GM12878 (cell line): ENCODE measurements at regions not wholly inside any gene's neighbourhood (a gene's known extent, or its start where the extent isn't known, plus 50 kb on each side); places are given as distances from the start of the nearest gene placed in this dataset.

ENCODE experiments used
- ATAC-seq: fragments of 200-7000 bp; cut with Tn5 transposase; 3 replicates; pipeline ENCODE4 v1.9.1; 2020; ENCODE audit warnings: mild to moderate bottlenecking, moderate library complexity
- BruUV-seq: library from RNA; stranded (reverse); fragments of 400-500 nt; replicated peaks from 2 replicates; lab custom pipeline; 2021; lab: Mats Ljungman, UMichigan
- CTCF ChIA-PET: fragments of 300-600 bp; sonication (Branson Sonifier 250); formaldehyde crosslinking; extraction: SDS; loops from one replicate; lab custom pipeline; 2021; ENCODE audit warnings: inconsistent platforms; lab: Yijun Ruan, JAX
- POLR2A ChIA-PET: fragments of 350-600 bp; formaldehyde crosslinking; extraction: SDS; loops from one replicate; lab custom pipeline; 2021; ENCODE audit warnings: inconsistent platforms; lab: Charles Lee
- RAD21 ChIA-PET: fragments of 300-600 bp; sonication (Branson Sonifier 250); formaldehyde crosslinking; loops from one replicate; lab custom pipeline; 2023; ENCODE audit warnings: antibody characterized with exemption; ENCODE audit not compliant: unreplicated experiment; lab: Charles Lee
- SMC1A ChIA-PET: fragments of 300-600 bp; sonication (Branson Sonifier 250); formaldehyde crosslinking; loops from one replicate; lab custom pipeline; 2023; ENCODE audit not compliant: unreplicated experiment, uncharacterized antibody; lab: Charles Lee
- DNase-seq: peaks from one replicate; pipeline ENCODE4 v3.0.0-alpha.2; 2011; ENCODE audit warnings: low read depth, low spot score
- FAIRE-seq: peaks from 3 replicates; lab custom pipeline; 2011; peaks lifted over from hg19 to GRCh38; lab: Jason Lieb, UNC
- H2AFZ ChIP-seq: 2 replicates; pipeline ENCODE4 v1.6.0; 2011; ENCODE audit warnings: low read depth, low read length, control low read depth; ENCODE audit not compliant: control insufficient read depth
- H3K27ac ChIP-seq: 2 replicates; pipeline ENCODE4 v1.5.1; 2011; ENCODE audit warnings: control low read depth; ENCODE audit not compliant: control insufficient read depth, insufficient read depth
- H3K27me3 ChIP-seq, 2 experiments: replicated peaks in 1 of 2; 2 replicates each; pipeline versions ENCODE4 v1.6.0 to v1.6.1; 2011; ENCODE audit warnings: low read length in 1 of 2; ENCODE audit not compliant: control insufficient read depth in 2 of 2, insufficient read depth in 2 of 2
- H3K36me3 ChIP-seq, 2 experiments: 2 replicates each; pipeline ENCODE4 v1.5.1; 2011; ENCODE audit warnings: low read length in 1 of 2; ENCODE audit not compliant: control insufficient read depth in 2 of 2, insufficient read depth in 2 of 2
- H3K4me1 ChIP-seq: 2 replicates; pipeline ENCODE4 v1.6.1; 2011; ENCODE audit warnings: mild to moderate bottlenecking, low read length, moderate library complexity, mixed read lengths; ENCODE audit not compliant: control insufficient read depth, insufficient read depth
- H3K4me2 ChIP-seq: 2 replicates; pipeline ENCODE4 v1.6.0; 2011; ENCODE audit warnings: control low read depth; ENCODE audit not compliant: control insufficient read depth, insufficient read depth
- H3K4me3 ChIP-seq: fragments of 200-600 bp; sonication (generic); 2 replicates; pipeline ENCODE4 v1.5.1; 2016
- H3K79me2 ChIP-seq: 2 replicates; pipeline ENCODE4 v1.6.0; 2011; ENCODE audit warnings: low read length; ENCODE audit not compliant: control insufficient read depth, insufficient read depth
- H3K9ac ChIP-seq: 2 replicates; pipeline ENCODE4 v1.8.0; 2011; ENCODE audit warnings: low read length, control low read depth, mixed read lengths; ENCODE audit not compliant: control insufficient read depth, insufficient read depth
- H3K9me3 ChIP-seq: replicated peaks from 3 replicates; pipeline ENCODE4 v1.5.1; 2011; ENCODE audit warnings: mild to moderate bottlenecking, low read length; ENCODE audit not compliant: control insufficient read depth, insufficient read depth
- H4K20me1 ChIP-seq: 2 replicates; pipeline ENCODE4 v1.6.0; 2011; ENCODE audit not compliant: control insufficient read depth, insufficient read depth
- ATF7 ChIP-seq: fragments of 450-650 bp; IDR thresholded peaks from 2 replicates; pipeline ENCODE4 v1.6.1; 2016; ENCODE audit warnings: low read depth, mild to moderate bottlenecking
- SIN3A ChIP-seq: IDR thresholded peaks from 2 replicates; pipeline ENCODE4 v1.6.1; 2012; ENCODE audit warnings: low read depth, low read length, improper control_type of control experiment
- ZNF274 ChIP-seq: IDR thresholded peaks from one replicate; pipeline ENCODE4 v1.8.0; 2011; ENCODE audit not compliant: insufficient read length, insufficient read depth
- WGBS: methylation state at CpG from one replicate; pipeline ENCODE4 v1.1.6; 2016; ENCODE audit warnings: low lambda C conversion rate; ENCODE audit not compliant: insufficient replicate concordance, insufficient coverage; ENCODE audit errors: missing lambda C conversion rate; 5-methylcytosine and 5-hydroxymethylcytosine counted together
- in situ Hi-C: fragments of 300-500 bp; cut with MboI; formaldehyde crosslinking; loops from 9 replicates; pipeline ENCODE4 v1.14.3; 2018; ENCODE audit warnings: mixed read lengths
- intact Hi-C: fragments of 100-400 bp; cut with micrococcal nuclease; formaldehyde crosslinking; loops from one replicate; pipeline ENCODE4 v1.14.2; 2022; ENCODE audit not compliant: unreplicated experiment

DNA sequence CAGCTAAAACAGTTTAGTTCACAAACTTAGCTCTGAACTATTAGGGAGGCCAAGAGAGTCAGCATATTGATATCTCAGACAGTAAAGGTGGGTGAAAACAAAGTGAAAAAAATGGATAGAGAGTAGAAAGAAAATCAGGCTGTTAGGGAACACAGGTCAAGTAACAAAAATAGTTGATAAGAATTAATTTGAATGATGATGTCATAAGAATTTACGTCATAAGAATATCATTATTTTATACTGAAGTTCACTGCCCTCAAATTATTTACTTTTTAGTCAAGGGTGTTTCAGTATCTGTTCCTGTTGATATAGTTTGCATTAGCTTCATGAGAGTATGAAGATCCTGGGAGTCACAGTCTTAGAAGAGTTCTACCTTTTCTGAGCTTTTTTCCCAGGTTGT lies 1134.6 kb downstream of the SI start:
- no peak overlapping the region for H3K4me2 ChIP-seq
- no peak for DNase-seq
- SMC1A ChIA-PET, result interaction anchor here (0.9 to 1.4 kb wide), 3 partner anchors 11 to 164 kb away, joined by 3 to 5 read pairs (median 3); no protein-coding TSS in a partner anchor
- H3K9me3 ChIP-seq, result no peaks in the 10 kb centered on the region
- ATAC-seq, result no peak
- H3K9ac ChIP-seq, result no peak overlapping the region
- no peak for TF ChIP-seq ZNF274
- TF ChIP-seq ATF7, result 0 out of 2 replicates have a peak, but pooled peaks have one; percentile 31
- TF ChIP-seq, all 136 proteins: peak for 1
- no TSS peak for BruUV-seq
- Histone ChIP-seq H3K4me1 (no peaks in the 10 kb centered on the region), H2AFZ (no peak overlapping the region), H4K20me1 (no peaks in the 10 kb centered on the region), H3K36me3 (no peaks in the 10 kb centered on the region), H3K4me3 (no peak overlapping the region), H3K27ac (no peak overlapping the region), H3K27me3 (no peaks in the 10 kb centered on the region), H3K79me2 (no peaks in the 10 kb centered on the region)
- RAD21 ChIA-PET, result no interaction called here
- 0% methylated on average over 1 of the region's 1 CpG for WGBS
- CTCF ChIA-PET, result interaction anchor here (0.6 to 1.8 kb wide), 3 partner anchors 11 to 525 kb away, joined by 3 to 4 read pairs (median 3); no protein-coding TSS in a partner anchor
- FAIRE-seq, result no peak
- POLR2A ChIA-PET, result no interaction called here
- in situ Hi-C loops, result no loop called here
- intact Hi-C loops, result no loop called here

DNA sequence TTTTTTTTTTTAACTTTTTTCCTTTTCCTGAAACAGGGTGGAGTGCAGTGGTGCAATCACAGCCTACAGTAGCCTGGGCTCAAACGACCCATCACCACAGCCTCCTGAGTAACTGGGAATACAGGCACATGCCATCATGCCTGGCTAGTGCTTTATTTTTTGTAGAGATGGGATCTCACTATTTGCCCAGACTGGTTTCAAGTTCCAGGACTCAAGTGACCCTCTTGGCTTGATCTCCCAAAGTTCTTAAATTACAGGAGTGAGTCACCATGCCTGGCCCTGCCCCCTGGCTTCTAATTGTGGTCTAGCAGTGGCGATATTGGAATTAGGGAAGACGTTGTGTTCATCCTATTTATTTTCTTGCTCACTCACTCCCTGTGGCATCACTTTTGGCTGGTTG lies 1138.4 kb downstream of the SI start:
- in situ Hi-C loops, result no loop called here
- Histone ChIP-seq H3K27me3 (no peaks in the 10 kb centered on the region), H3K27ac (no peak overlapping the region), H3K4me3 (no peak overlapping the region), H4K20me1 (no peaks in the 10 kb centered on the region), H3K79me2 (no peaks in the 10 kb centered on the region), H3K4me1 (no peaks in the 10 kb centered on the region), H3K36me3 (no peaks in the 10 kb centered on the region), H2AFZ (no peak overlapping the region), H3K9me3 (no peaks in the 10 kb centered on the region), H3K4me2 (no peak overlapping the region), H3K9ac (no peak overlapping the region)
- CTCF ChIA-PET, result no interaction called here
- DNase-seq, result no peak
- SMC1A ChIA-PET, result no interaction called here
- no peak for FAIRE-seq
- BruUV-seq, result no TSS peak
- intact Hi-C loops, result no loop called here
- RAD21 ChIA-PET, result no interaction called here
- POLR2A ChIA-PET, result no interaction called here
- 0% methylated on average over 3 of the region's 3 CpGs for WGBS
- TF ChIP-seq SIN3A, result no peak
- ATAC-seq, result no peak
